ENCODE measurements at regions not wholly inside any gene's neighbourhood (a gene's known extent, or its start where the extent isn't known, plus 50 kb on each side); places are given as distances from the start of the nearest gene placed in this dataset.
"Not testable (repeated sequence)": the region's sequence is repeated elsewhere in the genome, so short reads cannot be mapped to it uniquely, and the experiment has no call there.

GRCh38 chr2:207437524-207438143 is 92.1 kb upstream of the CREB1 start:
- TF ChIP-seq CTCF (conservative IDR thresholded peaks at IDR 0.05) (no peak), ZFX (IDR thresholded peaks at IDR 0.05) (no peak)
- peak overlapping the region; percentile 1; the same call in 1 of the 2 replicates for H3K27ac ChIP-seq

GRCh38 chr2:207438414-207439126 is 91.2 kb upstream of the CREB1 start:
- TF ChIP-seq ZFX (IDR thresholded peaks at IDR 0.05) (no peak), CTCF (conservative IDR thresholded peaks at IDR 0.05) (no peak)
- no peak overlapping the region for H3K27ac ChIP-seq

- not testable (repeated sequence) for H3K27ac ChIP-seq
These were observed 89.9 kb upstream of the CREB1 start for GRCh38 chr2:207439881-207440280.

- no peak for TF ChIP-seq ZFX (IDR thresholded peaks at IDR 0.05)
These were observed 85.0 kb upstream of the CREB1 start for GRCh38 chr2:207444756-207445155.

GRCh38 chr2:207446653-207447052 is 83.1 kb upstream of the CREB1 start:
- TF ChIP-seq CTCF (conservative IDR thresholded peaks at IDR 0.05) (no peak), ZFX (IDR thresholded peaks at IDR 0.05) (no peak)
- H3K27ac ChIP-seq, result no peak overlapping the region

More at GRCh38 chr2:207444756-207445155, 85.0 kb upstream of the CREB1 start:
- H3K27ac ChIP-seq, result no peak overlapping the region

GRCh38 chr2:207448006-207448405 is 81.8 kb upstream of the CREB1 start:
- TF ChIP-seq CTCF (conservative IDR thresholded peaks at IDR 0.05) (no peak), ZFX (IDR thresholded peaks at IDR 0.05) (no peak)
- no peak overlapping the region for H3K27ac ChIP-seq

GRCh38 chr2:207449642-207450165 is 80.1 kb upstream of the CREB1 start:
- no peak overlapping the region for H3K27ac ChIP-seq
- no peak for TF ChIP-seq CTCF (conservative IDR thresholded peaks at IDR 0.05)
- no peak for TF ChIP-seq ZFX (IDR thresholded peaks at IDR 0.05)

- no peak for TF ChIP-seq CTCF (conservative IDR thresholded peaks at IDR 0.05)
- TF ChIP-seq ZFX (IDR thresholded peaks at IDR 0.05), result no peak
- no peak overlapping the region for H3K27ac ChIP-seq
These were observed 79.6 kb upstream of the CREB1 start for GRCh38 chr2:207450186-207450585.

Measured in C4-2B (cell line).